SK-N-SH treated with all-trans-retinoic acid at 6 μM for 48 hours (cell line): ENCODE measurements at regions not wholly inside any gene's neighbourhood (a gene's known extent, or its start where the extent isn't known, plus 50 kb on each side); places are given as distances from the start of the nearest gene placed in this dataset.

Source experiments
- BACH2 ChIP-seq: fragments of 250-450 bp; sonication (Bioruptor Pico); IDR thresholded peaks from 2 replicates; pipeline ENCODE4 v1.9.0; 2021; ENCODE audit warnings: mild to moderate bottlenecking, borderline replicate concordance
- CSDC2 ChIP-seq: fragments of 250-450 bp; sonication (Bioruptor Pico); IDR thresholded peaks from 2 replicates; pipeline ENCODE4 v1.5.0; 2020; ENCODE audit warnings: mild to moderate bottlenecking, moderate library complexity
- GLIS3 ChIP-seq: fragments of 250-450 bp; sonication (Bioruptor Pico); IDR thresholded peaks from 2 replicates; pipeline ENCODE4 v1.5.0; 2020; ENCODE audit warnings: mild to moderate bottlenecking, moderate library complexity
- ISL1 ChIP-seq: fragments of 250-450 bp; sonication (Bioruptor Pico); IDR thresholded peaks from 2 replicates; pipeline ENCODE4 v2.1.2; 2022; ENCODE audit warnings: mild to moderate bottlenecking, moderate library complexity
- PATZ1 ChIP-seq: fragments of 250-450 bp; sonication (Bioruptor Pico); IDR thresholded peaks from 2 replicates; pipeline ENCODE4 v1.8.0; 2020; ENCODE audit warnings: mild to moderate bottlenecking, moderate library complexity, borderline replicate concordance
- RARB ChIP-seq: fragments of 250-450 bp; sonication (Bioruptor Pico); IDR thresholded peaks from 2 replicates; pipeline ENCODE4 v1.8.0; 2021; ENCODE audit warnings: mild to moderate bottlenecking, moderate library complexity
- SNAI2 ChIP-seq: fragments of 250-450 bp; sonication (Bioruptor Pico); IDR thresholded peaks from 2 replicates; pipeline ENCODE4 v1.5.0; 2020; ENCODE audit warnings: mild to moderate bottlenecking, moderate library complexity
- TCF4 ChIP-seq: fragments of 250-450 bp; sonication (Bioruptor Pico); IDR thresholded peaks from 2 replicates; pipeline ENCODE4 v1.8.0; 2021; ENCODE audit warnings: mild to moderate bottlenecking, moderate library complexity, borderline replicate concordance
- TOX ChIP-seq: fragments of 250-450 bp; sonication (Bioruptor Pico); IDR thresholded peaks from 2 replicates; pipeline ENCODE4 v1.8.0; 2021; ENCODE audit warnings: mild to moderate bottlenecking, moderate library complexity, borderline replicate concordance
- ZFP3 ChIP-seq: fragments of 250-450 bp; sonication (Bioruptor Pico); IDR thresholded peaks from 2 replicates; pipeline ENCODE4 v1.5.0; 2020; ENCODE audit warnings: mild to moderate bottlenecking, moderate library complexity
- ZFP30 ChIP-seq: fragments of 450-650 bp; formaldehyde crosslinking; IDR thresholded peaks from 2 replicates; pipeline ENCODE4 v1.5.0; 2022; ENCODE audit warnings: mild to moderate bottlenecking, moderate library complexity
- ZNF8 ChIP-seq: fragments of 450-650 bp; formaldehyde crosslinking; IDR thresholded peaks from 2 replicates; pipeline ENCODE4 v1.5.0; 2020; ENCODE audit warnings: mild to moderate bottlenecking, moderate library complexity
- TF ChIP-seq, protein P1 (sequence below): fragments of 250-450 bp; sonication (Bioruptor Pico); IDR thresholded peaks from 2 replicates; pipeline ENCODE4 v1.5.0; 2020; ENCODE audit warnings: mild to moderate bottlenecking, moderate library complexity

DNA sequence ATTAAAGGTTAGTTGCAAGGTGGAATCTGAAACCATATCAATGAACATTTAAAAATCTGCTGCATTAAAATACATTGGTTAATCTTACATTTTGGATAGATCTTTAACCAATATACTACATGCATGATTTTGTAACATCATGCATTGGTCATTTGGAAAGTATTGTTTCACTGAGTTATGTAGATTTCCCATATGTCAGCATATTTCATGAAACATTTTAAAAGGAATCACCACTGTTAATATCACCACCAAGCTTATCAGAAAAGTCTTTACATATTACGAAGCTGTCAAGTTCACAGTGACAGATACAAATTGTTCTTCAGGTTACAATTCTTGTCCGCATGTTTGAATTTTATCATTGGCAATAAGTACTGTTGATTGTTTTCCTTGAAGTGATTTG lies 89.9 kb upstream of the ADGRL2 start:
- TF ChIP-seq CSDC2 (no peak), GLIS3 (CRISPR knock-in tag) (no peak), ZNF8 (CRISPR knock-in tag) (no peak), TOX (CRISPR knock-in tag) (no peak), ZFP3 (CRISPR knock-in tag) (no peak), BACH2 (no peak), RARB (CRISPR knock-in tag) (no peak), ISL1 (CRISPR knock-in tag) (no peak), ZFP30 (CRISPR knock-in tag) (no peak), PATZ1 (no peak), TCF4 (CRISPR knock-in tag) (no peak), SNAI2 (CRISPR knock-in tag) (no peak)
- TF ChIP-seq, protein P1, sequence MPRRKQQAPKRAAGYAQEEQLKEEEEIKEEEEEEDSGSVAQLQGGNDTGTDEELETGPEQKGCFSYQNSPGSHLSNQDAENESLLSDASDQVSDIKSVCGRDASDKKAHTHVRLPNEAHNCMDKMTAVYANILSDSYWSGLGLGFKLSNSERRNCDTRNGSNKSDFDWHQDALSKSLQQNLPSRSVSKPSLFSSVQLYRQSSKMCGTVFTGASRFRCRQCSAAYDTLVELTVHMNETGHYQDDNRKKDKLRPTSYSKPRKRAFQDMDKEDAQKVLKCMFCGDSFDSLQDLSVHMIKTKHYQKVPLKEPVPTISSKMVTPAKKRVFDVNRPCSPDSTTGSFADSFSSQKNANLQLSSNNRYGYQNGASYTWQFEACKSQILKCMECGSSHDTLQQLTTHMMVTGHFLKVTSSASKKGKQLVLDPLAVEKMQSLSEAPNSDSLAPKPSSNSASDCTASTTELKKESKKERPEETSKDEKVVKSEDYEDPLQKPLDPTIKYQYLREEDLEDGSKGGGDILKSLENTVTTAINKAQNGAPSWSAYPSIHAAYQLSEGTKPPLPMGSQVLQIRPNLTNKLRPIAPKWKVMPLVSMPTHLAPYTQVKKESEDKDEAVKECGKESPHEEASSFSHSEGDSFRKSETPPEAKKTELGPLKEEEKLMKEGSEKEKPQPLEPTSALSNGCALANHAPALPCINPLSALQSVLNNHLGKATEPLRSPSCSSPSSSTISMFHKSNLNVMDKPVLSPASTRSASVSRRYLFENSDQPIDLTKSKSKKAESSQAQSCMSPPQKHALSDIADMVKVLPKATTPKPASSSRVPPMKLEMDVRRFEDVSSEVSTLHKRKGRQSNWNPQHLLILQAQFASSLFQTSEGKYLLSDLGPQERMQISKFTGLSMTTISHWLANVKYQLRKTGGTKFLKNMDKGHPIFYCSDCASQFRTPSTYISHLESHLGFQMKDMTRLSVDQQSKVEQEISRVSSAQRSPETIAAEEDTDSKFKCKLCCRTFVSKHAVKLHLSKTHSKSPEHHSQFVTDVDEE (CRISPR knock-in tag), result no peak
